Astrocyte (in vitro differentiated cells and primary cell): ENCODE measurements at regions not wholly inside any gene's neighbourhood (a gene's known extent, or its start where the extent isn't known, plus 50 kb on each side); places are given as distances from the start of the nearest gene placed in this dataset.

Source experiments
- DNase-seq: peaks from one replicate; pipeline ENCODE4 v3.0.0-alpha.2; 2010; ENCODE audit warnings: low read depth
- FAIRE-seq: peaks from 2 replicates; lab custom pipeline; 2011; peaks lifted over from hg19 to GRCh38; lab: Jason Lieb, UNC
- H2AFZ ChIP-seq: 2 replicates; pipeline ENCODE4 v1.6.0; 2012; ENCODE audit warnings: low read depth, low read length, inconsistent platforms
- H3K27ac ChIP-seq: 2 replicates; pipeline ENCODE4 v1.5.1; 2011; ENCODE audit warnings: low read depth, low read length, inconsistent platforms
- H3K27me3 ChIP-seq: 2 replicates; pipeline ENCODE4 v1.6.0; 2011; ENCODE audit warnings: low read length, inconsistent platforms; ENCODE audit not compliant: insufficient read depth
- H3K36me3 ChIP-seq: 2 replicates; pipeline ENCODE4 v1.5.1; 2011; ENCODE audit warnings: low read length, inconsistent platforms; ENCODE audit not compliant: insufficient read depth
- H3K4me1 ChIP-seq: 2 replicates; pipeline ENCODE4 v1.5.1; 2011; ENCODE audit warnings: low read length, inconsistent platforms; ENCODE audit not compliant: insufficient read depth
- H3K4me2 ChIP-seq: 2 replicates; pipeline ENCODE4 v1.6.0; 2012; ENCODE audit warnings: low read length, inconsistent platforms
- H3K4me3 ChIP-seq: 2 replicates; pipeline ENCODE4 v1.5.1; 2011; ENCODE audit warnings: low read depth, mild to moderate bottlenecking, low read length, inconsistent platforms; ENCODE audit not compliant: insufficient read depth
- H3K79me2 ChIP-seq: 2 replicates; pipeline ENCODE4 v1.6.0; 2012; ENCODE audit warnings: mild to moderate bottlenecking, low read length, inconsistent platforms; ENCODE audit not compliant: insufficient read depth
- H3K9ac ChIP-seq: 2 replicates; pipeline ENCODE4 v1.6.0; 2012; ENCODE audit warnings: mild to moderate bottlenecking, low read length, inconsistent platforms
- H3K9me3 ChIP-seq: 2 replicates; pipeline ENCODE4 v1.5.1; 2012; ENCODE audit warnings: low read depth, mild to moderate bottlenecking, low read length, inconsistent platforms; ENCODE audit not compliant: insufficient read depth
- H4K20me1 ChIP-seq: 2 replicates; pipeline ENCODE4 v1.6.0; 2012; ENCODE audit warnings: low read length, inconsistent platforms; ENCODE audit not compliant: insufficient read depth
- H3K27ac Mint-ChIP-seq: one replicate; pipeline ENCODE4 v1.8.0; 2021; ENCODE audit warnings: mild to moderate bottlenecking, mixed read lengths; ENCODE audit not compliant: unreplicated experiment
- H3K27me3 Mint-ChIP-seq: one replicate; pipeline ENCODE4 v1.8.0; 2021; ENCODE audit warnings: low read depth, mixed read lengths; ENCODE audit not compliant: unreplicated experiment
- H3K36me3 Mint-ChIP-seq: one replicate; pipeline ENCODE4 v1.8.0; 2021; ENCODE audit warnings: low read depth, mixed read lengths; ENCODE audit not compliant: unreplicated experiment
- H3K4me1 Mint-ChIP-seq: one replicate; pipeline ENCODE4 v1.8.0; 2021; ENCODE audit warnings: low read depth, mixed read lengths; ENCODE audit not compliant: unreplicated experiment
- H3K4me3 Mint-ChIP-seq: one replicate; pipeline ENCODE4 v1.8.0; 2021; ENCODE audit warnings: mild to moderate bottlenecking, moderate library complexity, mixed read lengths; ENCODE audit not compliant: unreplicated experiment
- H3K9me3 Mint-ChIP-seq: one replicate; pipeline ENCODE4 v1.8.0; 2021; ENCODE audit warnings: mild to moderate bottlenecking, mixed read lengths; ENCODE audit not compliant: unreplicated experiment
- CTCF ChIP-seq: IDR thresholded peaks from 2 replicates; pipeline ENCODE4 v1.5.1; 2011; ENCODE audit warnings: low read depth, mild to moderate bottlenecking, inconsistent platforms, low read length, moderate library complexity; ENCODE audit not compliant: insufficient read depth
- EZH2 ChIP-seq: IDR thresholded peaks from 2 replicates; pipeline ENCODE4 v1.6.1; 2012; ENCODE audit warnings: mild to moderate bottlenecking, low read length, inconsistent platforms; ENCODE audit not compliant: insufficient read depth

GRCh38 chr9:2936221-2936620, 92.3 kb upstream of the PUM3 start:
- H3K36me3 ChIP-seq = no peaks in the 10 kb centered on the region
- Mint-ChIP-seq H3K4me1 (no peaks in the 10 kb centered on the region), H3K27me3 (peaks cover 2% of the 10 kb centered on the region), H3K36me3 (no peaks in the 10 kb centered on the region), H3K27ac (no peak overlapping the region), H3K9me3 (no peaks in the 10 kb centered on the region), H3K4me3 (no peak overlapping the region)
- H3K9me3 ChIP-seq = no peaks in the 10 kb centered on the region
- no peak for TF ChIP-seq EZH2
- no peak for TF ChIP-seq CTCF
- no peaks in the 10 kb centered on the region for H3K27me3 ChIP-seq
- H3K79me2 ChIP-seq = no peaks in the 10 kb centered on the region
- H2AFZ ChIP-seq = no peak overlapping the region
- H4K20me1 ChIP-seq = no peaks in the 10 kb centered on the region
- no peak overlapping the region for H3K27ac ChIP-seq
- H3K9ac ChIP-seq = no peak overlapping the region
- H3K4me1 ChIP-seq = no peaks in the 10 kb centered on the region
- DNase-seq (no peak), FAIRE-seq (no peak)
- no peak overlapping the region for H3K4me3 ChIP-seq
- no peak overlapping the region for H3K4me2 ChIP-seq

GRCh38 chr9:2934883-2935282, 91.0 kb upstream of the PUM3 start:
- H3K4me3 ChIP-seq = no peak overlapping the region
- Mint-ChIP-seq H3K9me3 (no peaks in the 10 kb centered on the region), H3K36me3 (no peaks in the 10 kb centered on the region), H3K27ac (no peak overlapping the region), H3K4me1 (no peaks in the 10 kb centered on the region), H3K27me3 (peaks cover 2% of the 10 kb centered on the region), H3K4me3 (no peak overlapping the region)
- no peaks in the 10 kb centered on the region for H3K27me3 ChIP-seq
- no peaks in the 10 kb centered on the region for H3K79me2 ChIP-seq
- no peaks in the 10 kb centered on the region for H3K4me1 ChIP-seq
- no peak overlapping the region for H3K9ac ChIP-seq
- no peaks in the 10 kb centered on the region for H3K9me3 ChIP-seq
- TF ChIP-seq CTCF (no peak), EZH2 (no peak)
- no peak for DNase-seq
- H2AFZ ChIP-seq = no peak overlapping the region
- H3K27ac ChIP-seq = no peak overlapping the region
- H3K36me3 ChIP-seq = no peaks in the 10 kb centered on the region
- FAIRE-seq = no peak
- H4K20me1 ChIP-seq = no peaks in the 10 kb centered on the region
- no peak overlapping the region for H3K4me2 ChIP-seq

- Mint-ChIP-seq H3K27me3 (peaks cover 2% of the 10 kb centered on the region), H3K4me1 (no peaks in the 10 kb centered on the region), H3K36me3 (no peaks in the 10 kb centered on the region), H3K9me3 (no peaks in the 10 kb centered on the region), H3K4me3 (no peak overlapping the region), H3K27ac (no peak overlapping the region)
- Histone ChIP-seq H3K27me3 (no peaks in the 10 kb centered on the region), H3K36me3 (no peaks in the 10 kb centered on the region), H3K79me2 (no peaks in the 10 kb centered on the region), H3K9me3 (no peaks in the 10 kb centered on the region), H2AFZ (no peak overlapping the region), H3K9ac (no peak overlapping the region), H3K4me1 (no peaks in the 10 kb centered on the region), H3K27ac (no peak overlapping the region), H4K20me1 (no peaks in the 10 kb centered on the region), H3K4me2 (no peak overlapping the region), H3K4me3 (no peak overlapping the region)
- no peak for TF ChIP-seq CTCF
- no peak for TF ChIP-seq EZH2
- DNase-seq (no peak), FAIRE-seq (no peak)
Observed at GRCh38 chr9:2934241-2934650, 90.4 kb upstream of the PUM3 start.
